Urinary bladder (tissue), 3 donors: ENCODE measurements at regions not wholly inside any gene's neighbourhood (a gene's known extent, or its start where the extent isn't known, plus 50 kb on each side); places are given as distances from the start of the nearest gene placed in this dataset.
"Not testable (repeated sequence)": the region's sequence is repeated elsewhere in the genome, so short reads cannot be mapped to it uniquely, and the experiment has no call there.

Source experiments
- DNase-seq: peaks from one replicate; pipeline ENCODE4 v3.0.0-alpha.2; 2015; ENCODE audit errors: extremely low spot score
- H3K27ac ChIP-seq: one replicate; pipeline ENCODE4 v1.5.1; 2013; ENCODE audit warnings: low read depth, mild to moderate bottlenecking, moderate library complexity
- H3K36me3 ChIP-seq: one replicate; pipeline ENCODE4 v1.6.1; 2013; ENCODE audit warnings: mild to moderate bottlenecking, moderate library complexity; ENCODE audit not compliant: insufficient read depth
- H3K4me1 ChIP-seq: one replicate; pipeline ENCODE4 v1.6.1; 2013; ENCODE audit warnings: mild to moderate bottlenecking, moderate library complexity; ENCODE audit not compliant: insufficient read depth
- H3K4me3 ChIP-seq: one replicate; pipeline ENCODE4 v1.5.1; 2013; ENCODE audit warnings: low read depth, low read length
- WGBS: extraction: QIAGEN DNeasy Blood & Tissue Kit; methylation state at CpG from one replicate; pipeline ENCODE4 v1.1.7; 2013; 5-methylcytosine and 5-hydroxymethylcytosine counted together
- donor health status: healthy with polysubstance abuse.
- donor health status: healthy.

GRCh38 chr10:94123258-94123995 is 129.7 kb downstream of the PLCE1 start:
- H3K4me1 ChIP-seq = peaks cover 1% of the 10 kb centered on the region
- no peaks in the 10 kb centered on the region for H3K36me3 ChIP-seq
- DNase-seq = no peak
- H3K4me3 ChIP-seq = no peak overlapping the region
- H3K27ac ChIP-seq = no peak overlapping the region
- 45% methylated on average over 9 of the region's 9 CpGs for WGBS

DNA sequence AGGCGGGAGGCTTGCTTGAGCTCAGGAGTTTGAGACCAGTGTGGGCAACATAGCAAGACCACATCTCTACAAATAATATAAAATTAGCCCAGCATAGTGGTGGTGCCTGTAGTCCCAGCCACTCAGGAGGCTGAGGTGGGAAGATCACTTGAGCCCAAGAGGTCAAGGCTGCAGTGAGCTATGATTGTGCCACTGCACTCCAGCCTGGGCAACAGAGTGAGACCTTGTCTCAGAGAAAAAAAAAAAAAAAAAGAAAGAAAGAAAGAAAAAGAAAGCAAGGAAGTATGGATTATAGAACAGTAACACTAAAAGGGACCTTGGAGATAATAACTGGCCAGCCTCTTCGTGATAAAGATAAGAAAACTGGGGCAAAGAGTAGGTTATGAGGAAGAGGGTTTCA is 130.4 kb downstream of the PLCE1 start:
- H3K27ac ChIP-seq, DNase-seq, H3K4me1 ChIP-seq, H3K36me3 ChIP-seq, H3K4me3 ChIP-seq: not testable (repeated sequence)
- WGBS = 70% methylated on average over 2 of the region's 2 CpGs

- 93% methylated on average over 8 of the region's 8 CpGs for WGBS
- not testable (repeated sequence) for H3K27ac ChIP-seq, H3K4me1 ChIP-seq
Measured at GRCh38 chr10:94125268-94125667, 131.5 kb downstream of the PLCE1 start.

DNA sequence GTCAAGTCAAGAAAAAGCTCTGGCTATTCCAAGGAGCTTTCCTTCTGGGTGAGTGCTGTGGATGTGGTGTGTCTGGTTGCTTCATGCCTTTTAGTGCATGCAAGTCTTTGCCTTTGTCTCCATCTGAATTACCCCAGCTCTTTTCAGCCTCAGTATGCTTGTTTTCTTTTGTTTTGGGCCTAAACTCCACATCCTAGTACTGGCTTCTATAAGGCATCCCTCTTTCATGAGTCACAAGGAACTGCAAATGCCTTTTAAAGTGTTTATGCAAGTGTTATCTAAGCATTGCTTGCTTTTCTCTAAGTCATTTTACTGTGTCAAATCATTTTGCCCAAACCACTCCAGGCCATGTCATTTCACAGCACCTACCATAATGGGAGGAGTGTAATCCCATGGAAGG is 132.1 kb downstream of the PLCE1 start:
- Histone ChIP-seq H3K27ac (no peak overlapping the region), H3K4me1 (peaks cover 1% of the 10 kb centered on the region)

More at GRCh38 chr10:94125268-94125667, 131.5 kb downstream of the PLCE1 start:
- not testable (repeated sequence) for H3K36me3 ChIP-seq, H3K4me3 ChIP-seq, DNase-seq

DNA sequence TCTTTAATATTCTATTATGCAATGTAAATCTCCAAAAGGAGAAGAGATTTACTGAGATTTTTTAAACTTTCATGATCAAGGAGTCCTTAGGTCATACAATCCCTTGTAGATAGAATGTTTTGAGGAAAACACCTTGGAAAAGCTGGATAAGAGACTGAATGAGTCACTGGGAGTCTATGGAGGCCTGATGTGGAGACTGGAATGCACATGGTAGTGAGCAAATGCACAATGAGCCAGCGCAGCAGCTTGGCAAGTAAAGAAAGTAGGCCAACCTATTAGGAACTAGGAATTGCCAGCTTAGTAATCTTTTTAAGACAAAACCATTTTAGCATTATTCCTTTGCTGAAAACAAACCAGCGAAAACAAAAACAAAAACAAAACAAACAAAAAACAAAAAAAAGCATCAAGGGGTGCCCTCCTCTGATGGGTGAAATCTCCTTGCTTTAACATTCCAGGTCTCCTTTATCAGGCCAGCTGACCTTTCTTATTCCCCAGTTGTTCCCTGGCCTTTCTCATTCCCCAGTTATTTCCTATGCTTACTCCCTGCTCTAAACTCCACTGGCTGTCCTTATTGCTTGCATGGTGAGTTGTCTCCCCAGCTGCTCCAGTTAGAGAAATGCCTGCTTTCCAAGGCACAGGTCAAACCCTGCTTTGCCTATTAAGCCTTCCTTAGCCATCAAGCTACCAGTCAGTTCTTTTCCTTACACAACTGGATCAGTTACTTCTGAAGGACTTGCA is 135.8 kb downstream of the PLCE1 start:
- 89% methylated on average over 2 of the region's 2 CpGs for WGBS
- H3K36me3 ChIP-seq = no peaks in the 10 kb centered on the region
- DNase-seq = no peak
- no peak overlapping the region for H3K4me3 ChIP-seq
- H3K4me1 ChIP-seq = no peaks in the 10 kb centered on the region
- no peak overlapping the region for H3K27ac ChIP-seq

More for the DNA sequence above, 132.1 kb downstream of the PLCE1 start:
- DNase-seq = no peak
- no peak overlapping the region for H3K4me3 ChIP-seq
- no peaks in the 10 kb centered on the region for H3K36me3 ChIP-seq

DNA sequence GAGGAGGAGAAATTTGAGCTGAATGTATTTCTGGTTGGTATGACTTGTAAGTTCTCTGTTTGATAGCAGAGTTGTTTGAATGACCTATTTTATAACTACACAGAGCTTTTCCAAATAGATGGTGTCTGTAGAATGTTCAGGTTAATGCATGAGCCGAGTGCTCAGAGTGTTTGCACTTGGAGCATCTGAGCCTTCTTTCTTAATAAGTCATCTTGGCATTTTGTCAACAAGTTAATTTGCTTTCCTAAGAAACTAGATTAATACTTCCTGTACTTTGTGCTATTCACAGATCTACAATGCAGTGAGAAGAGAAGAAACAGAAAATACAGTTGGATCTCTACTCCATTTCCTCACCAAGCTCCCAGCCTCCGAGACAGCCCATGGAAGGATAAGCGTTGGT is 138.2 kb downstream of the PLCE1 start:
- H3K27ac ChIP-seq = no peak overlapping the region
- 66% methylated on average over 3 of the region's 3 CpGs for WGBS
- no peak overlapping the region for H3K4me3 ChIP-seq
- no peaks in the 10 kb centered on the region for H3K36me3 ChIP-seq
- H3K4me1 ChIP-seq = no peaks in the 10 kb centered on the region
- DNase-seq = no peak

- no peaks in the 10 kb centered on the region for H3K4me1 ChIP-seq
- no peak overlapping the region for H3K27ac ChIP-seq
Measured at GRCh38 chr10:94133239-94133638, 139.5 kb downstream of the PLCE1 start.

DNA sequence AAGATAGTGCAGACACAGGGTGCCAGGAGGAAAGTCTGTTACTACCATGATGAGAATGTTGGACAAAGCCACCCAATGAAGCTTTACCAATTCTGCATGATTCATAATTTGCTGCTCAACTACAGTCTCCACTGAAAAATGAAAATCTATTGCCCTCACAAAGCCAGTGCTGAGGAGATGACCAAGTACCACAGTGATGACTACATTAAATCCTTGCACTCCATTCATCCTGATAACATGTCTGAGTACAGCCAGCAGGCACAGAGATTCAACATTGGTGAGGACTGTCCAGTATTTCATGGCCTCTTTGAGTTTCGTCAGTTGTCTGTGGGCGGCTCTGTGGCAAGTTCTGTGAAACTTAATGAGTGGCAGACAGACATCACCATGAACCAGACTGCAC is 144.0 kb downstream of the PLCE1 start:
- H3K36me3 ChIP-seq = no peaks in the 10 kb centered on the region
- H3K27ac ChIP-seq = no peak overlapping the region
- H3K4me1 ChIP-seq = no peaks in the 10 kb centered on the region
- H3K4me3 ChIP-seq = no peak overlapping the region
- DNase-seq = no peak
- 94% methylated on average over 2 of the region's 2 CpGs for WGBS

More at GRCh38 chr10:94133239-94133638, 139.5 kb downstream of the PLCE1 start:
- Histone ChIP-seq H3K36me3 (no peaks in the 10 kb centered on the region), H3K4me3 (no peak overlapping the region)
- no peak for DNase-seq

DNA sequence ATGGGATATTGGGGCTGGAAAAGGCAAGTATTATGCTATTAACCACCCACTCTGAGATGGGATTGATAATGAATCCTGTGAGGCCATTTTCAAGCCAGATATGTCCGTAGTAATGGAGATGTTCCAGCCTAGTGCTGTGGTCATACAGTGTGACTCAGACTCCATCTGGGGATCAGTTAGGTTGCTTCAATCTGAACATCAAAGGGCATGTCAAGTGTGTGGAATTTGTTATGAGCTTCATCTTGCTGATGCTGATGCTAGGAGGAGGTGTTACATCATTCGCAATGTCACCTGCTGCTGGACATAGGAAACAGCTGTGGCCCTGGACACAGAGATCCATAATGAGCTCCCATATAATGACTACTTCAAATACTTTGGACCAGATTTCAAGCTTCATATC is 144.7 kb downstream of the PLCE1 start:
- no peak overlapping the region for H3K27ac ChIP-seq
- 85% methylated on average over 2 of the region's 2 CpGs for WGBS

DNA sequence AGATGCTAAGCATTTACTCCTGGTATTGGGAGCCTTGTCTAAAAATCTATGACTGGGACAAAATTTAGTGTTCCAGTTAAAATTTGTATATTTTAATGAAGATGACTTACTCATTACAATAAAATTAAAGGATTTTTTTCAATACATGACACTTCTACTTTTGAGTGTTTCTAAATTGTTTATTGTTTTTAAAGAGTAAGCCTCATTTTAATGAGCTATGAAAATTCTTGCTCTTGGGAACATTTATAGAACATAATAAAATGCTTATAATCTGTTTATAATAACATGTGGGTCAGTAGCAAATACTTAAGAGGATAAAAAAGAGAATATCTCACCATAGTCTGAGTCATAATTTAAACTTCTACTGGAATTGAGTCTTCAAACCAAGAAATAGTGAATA is 149.5 kb downstream of the PLCE1 start:
- no peak for DNase-seq
- H3K4me1 ChIP-seq = no peaks in the 10 kb centered on the region
- H3K27ac ChIP-seq = no peak overlapping the region
- no peak overlapping the region for H3K4me3 ChIP-seq
- H3K36me3 ChIP-seq = no peaks in the 10 kb centered on the region

More for the DNA sequence above, 144.7 kb downstream of the PLCE1 start:
- no peak overlapping the region for H3K4me3 ChIP-seq
- no peaks in the 10 kb centered on the region for H3K36me3 ChIP-seq
- H3K4me1 ChIP-seq = no peaks in the 10 kb centered on the region
- no peak for DNase-seq

DNA sequence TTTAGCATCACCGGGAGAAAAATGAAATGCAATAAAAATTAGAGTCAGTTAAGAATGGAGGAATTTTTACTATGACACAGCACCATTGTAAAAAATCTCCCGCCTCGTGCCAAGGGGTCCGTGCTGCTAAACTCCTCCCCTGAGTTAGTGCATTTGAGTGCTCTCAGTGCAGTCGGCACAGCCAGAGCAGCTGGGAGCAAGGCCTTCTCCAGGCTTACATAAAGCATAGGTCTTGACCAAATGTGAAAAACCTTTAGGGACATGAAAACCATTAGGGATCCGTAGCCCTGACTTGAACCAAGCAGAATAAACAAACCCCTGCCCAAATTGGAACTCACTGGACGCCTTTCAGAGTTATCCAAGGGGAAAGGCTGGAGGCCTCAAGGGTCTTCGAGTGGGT is 152.6 kb downstream of the PLCE1 start:
- Histone ChIP-seq H3K4me3 (no peak overlapping the region), H3K4me1 (no peaks in the 10 kb centered on the region), H3K27ac (no peak overlapping the region), H3K36me3 (no peaks in the 10 kb centered on the region)
- 70% methylated on average over 8 of the region's 8 CpGs for WGBS
- no peak for DNase-seq

GRCh38 chr10:94146746-94147145 is 153.0 kb downstream of the PLCE1 start:
- no peak for DNase-seq
- H3K4me3 ChIP-seq = no peak overlapping the region
- H3K4me1 ChIP-seq = no peaks in the 10 kb centered on the region
- 86% methylated on average over 5 of the region's 5 CpGs for WGBS
- no peak overlapping the region for H3K27ac ChIP-seq
- H3K36me3 ChIP-seq = no peaks in the 10 kb centered on the region

DNA sequence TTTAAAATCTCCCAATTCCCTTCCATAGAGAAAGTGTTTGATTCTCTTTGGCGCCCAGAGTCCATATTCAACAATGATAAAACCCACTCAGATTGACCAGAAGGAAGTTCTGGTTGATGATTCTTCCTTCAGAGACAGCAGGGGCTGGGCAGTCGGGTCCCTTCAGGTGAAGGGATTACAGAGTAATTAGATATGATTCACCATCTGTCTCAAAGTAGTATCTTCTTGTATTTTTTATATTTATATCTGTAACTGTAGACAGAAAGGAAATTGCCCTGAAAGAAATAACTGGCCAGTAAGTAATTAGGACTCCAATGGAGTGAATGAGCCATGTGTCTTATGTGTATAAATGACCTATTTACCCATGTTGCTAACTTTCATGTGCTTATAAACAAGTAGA is 156.0 kb downstream of the PLCE1 start:
- H3K27ac ChIP-seq = no peak overlapping the region
- H3K36me3 ChIP-seq = no peaks in the 10 kb centered on the region
- H3K4me1 ChIP-seq = no peaks in the 10 kb centered on the region
- no peak overlapping the region for H3K4me3 ChIP-seq
- DNase-seq = no peak
- 93% methylated on average over 2 of the region's 2 CpGs for WGBS

GRCh38 chr10:94150541-94151184 is 156.9 kb downstream of the PLCE1 start:
- 98% methylated on average over 1 of the region's 1 CpG for WGBS
- no peak overlapping the region for H3K27ac ChIP-seq

More at GRCh38 chr10:94150541-94151184, 156.9 kb downstream of the PLCE1 start:
- H3K36me3 ChIP-seq = no peaks in the 10 kb centered on the region
- H3K4me1 ChIP-seq = no peaks in the 10 kb centered on the region
- DNase-seq = no peak
- H3K4me3 ChIP-seq = no peak overlapping the region
